K562 (cell line): ENCODE measurements at regions not wholly inside any gene's neighbourhood (a gene's known extent, or its start where the extent isn't known, plus 50 kb on each side); places are given as distances from the start of the nearest gene placed in this dataset.
A peak's percentile ranks its signal among the peaks of the same experiment; 100 is the strongest.

Experiments used
- ARHGAP35 ChIP-seq: fragments of 450-650 bp; IDR thresholded peaks from 2 replicates; pipeline ENCODE4 v1.6.1; 2018; ENCODE audit not compliant: partially characterized antibody
- ARNT ChIP-seq, 2 experiments: fragments of 450-650 bp; IDR thresholded peaks; 2 replicates each; pipeline ENCODE4 v1.6.1; 2016; ENCODE audit warnings: mild to moderate bottlenecking in 1 of 2
- ATF1 ChIP-seq, 2 experiments: fragments of 450-650 bp in 1 of 2; IDR thresholded peaks; 2 replicates each; pipeline ENCODE4 v1.6.1; 2016; ENCODE audit warnings: missing compliant biosample characterization in 1 of 2, missing genetic modification characterization in 1 of 2
- E2F3 ChIP-seq: fragments of 250-450 bp; sonication (Bioruptor Pico); IDR thresholded peaks from 2 replicates; pipeline ENCODE4 v1.4.0; 2020; ENCODE audit warnings: mild to moderate bottlenecking
- ETV5 ChIP-seq: sonication (generic); formaldehyde crosslinking; IDR thresholded peaks from 2 replicates; pipeline ENCODE4 v1.4.0; 2020; ENCODE audit warnings: low read depth, mild to moderate bottlenecking, missing genetic modification reagents
- FOXP1 ChIP-seq: sonication (generic); formaldehyde crosslinking; IDR thresholded peaks from 2 replicates; pipeline ENCODE4 v1.8.0; 2022; ENCODE audit warnings: mild to moderate bottlenecking, missing genetic modification reagents
- FUS ChIP-seq: fragments of 200-400 bp; formaldehyde crosslinking; optimal IDR thresholded peaks from 2 replicates; pipeline ENCODE3; 2017; ENCODE audit warnings: low read depth, low read length
- JUND ChIP-seq, 2 experiments: IDR thresholded peaks; 2 replicates in 1 of 2; 3 replicates in 1 of 2; pipeline ENCODE4 v1.6.1; 2011; ENCODE audit warnings: borderline replicate concordance in 2 of 2, low read depth in 2 of 2, low read length in 2 of 2, improper control_type of control experiment in 1 of 2, missing biosample characterization in 1 of 2, missing genetic modification characterization in 1 of 2, missing genetic modification reagents in 1 of 2
- NR2F6 ChIP-seq: fragments of 450-650 bp; formaldehyde crosslinking; IDR thresholded peaks from 2 replicates; pipeline ENCODE4 v1.4.0; 2020; ENCODE audit warnings: mild to moderate bottlenecking
- PCBP2 ChIP-seq: fragments of 200-400 bp; formaldehyde crosslinking; IDR thresholded peaks from 2 replicates; pipeline ENCODE4 v1.6.1; 2018; ENCODE audit warnings: low read length, low read depth, mild to moderate bottlenecking, moderate library complexity; ENCODE audit not compliant: poor library complexity, severe bottlenecking
- PHF21A ChIP-seq: fragments of 450-650 bp; IDR thresholded peaks from 2 replicates; pipeline ENCODE4 v1.6.1; 2017; ENCODE audit warnings: low read depth, borderline replicate concordance
- TOE1 ChIP-seq, 2 experiments: fragments of 450-650 bp in 1 of 2; sonication (generic) in 1 of 2; formaldehyde crosslinking in 1 of 2; IDR thresholded peaks; 2 replicates each; pipeline versions ENCODE4 v1.7.1 to v1.8.0; 2016 to 2022; ENCODE audit warnings: borderline replicate concordance in 2 of 2, mild to moderate bottlenecking in 2 of 2, antibody characterized with exemption in 1 of 2, inconsistent platforms in 1 of 2, low read depth in 1 of 2, missing genetic modification reagents in 1 of 2, moderate library complexity in 1 of 2
- ZFP1 ChIP-seq: fragments of 450-650 bp; formaldehyde crosslinking; IDR thresholded peaks from 2 replicates; pipeline ENCODE4 v1.4.0; 2020; ENCODE audit warnings: mild to moderate bottlenecking, mixed read lengths
- ZNF347 ChIP-seq: fragments of 450-650 bp; formaldehyde crosslinking; IDR thresholded peaks from 2 replicates; pipeline ENCODE4 v1.4.0; 2020; ENCODE audit warnings: low read depth, mild to moderate bottlenecking, moderate library complexity
- TF ChIP-seq, protein P1 (sequence below): fragments of 450-650 bp; IDR thresholded peaks from 2 replicates; pipeline ENCODE4 v1.6.1; 2014; ENCODE audit warnings: low read depth, mild to moderate bottlenecking, moderate library complexity, borderline replicate concordance
- TF ChIP-seq, protein P2 (sequence below): sonication (generic); formaldehyde crosslinking; IDR thresholded peaks from 2 replicates; pipeline ENCODE4 v1.8.0; 2023; ENCODE audit warnings: mild to moderate bottlenecking, missing genetic modification reagents

DNA sequence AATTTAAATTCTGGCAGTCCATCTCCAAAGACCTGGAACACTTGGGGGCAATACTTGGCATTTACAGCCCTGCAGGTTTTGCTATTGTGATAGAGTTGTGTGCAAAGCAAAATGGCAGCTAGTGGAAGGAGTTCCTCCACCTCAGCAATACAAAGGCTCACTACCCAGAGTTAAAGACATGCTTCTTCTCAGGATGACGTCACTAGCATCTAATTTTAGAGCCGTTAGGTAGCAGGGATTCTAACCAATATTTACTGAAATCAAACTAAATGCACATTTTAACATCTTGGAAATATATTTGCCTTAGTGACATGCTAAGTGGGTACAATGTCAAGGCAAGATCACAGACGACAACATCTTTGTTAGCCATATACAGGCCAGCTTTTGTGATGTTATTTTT, 261.6 kb downstream of the MAN2A1 start (continued):
- TF ChIP-seq ATF1 (CRISPR knock-in tag; IDR thresholded peaks at IDR 0.05) (no peak), ATF1 (tag; IDR thresholded peaks at IDR 0.05) (peak; percentile 55), PHF21A (no peak), ZNF347 (CRISPR knock-in tag) (no peak), JUND (IDR thresholded peaks at IDR 0.05; ENCODE audit: borderline replicate concordance, low read depth, low read length) (no peak), JUND (tag; IDR thresholded peaks at IDR 0.05; ENCODE audit: borderline replicate concordance, low read depth, low read length) (peak; percentile 44; the same call in 1 of the 3 replicates), PCBP2 (no peak), ARNT (IDR thresholded peaks at IDR 0.05) (no peak), ETV5 (CRISPR knock-in tag) (no peak), ARHGAP35 (no peak), FOXP1 (CRISPR knock-in tag) (no peak), E2F3 (no peak), TOE1 (IDR thresholded peaks at IDR 0.05; ENCODE audit: borderline replicate concordance) (no peak), TOE1 (CRISPR knock-in tag; IDR thresholded peaks at IDR 0.05; ENCODE audit: borderline replicate concordance, low read depth) (no peak), ZFP1 (CRISPR knock-in tag) (no peak), FUS (no peak), NR2F6 (no peak)
- TF ChIP-seq, protein P1, sequence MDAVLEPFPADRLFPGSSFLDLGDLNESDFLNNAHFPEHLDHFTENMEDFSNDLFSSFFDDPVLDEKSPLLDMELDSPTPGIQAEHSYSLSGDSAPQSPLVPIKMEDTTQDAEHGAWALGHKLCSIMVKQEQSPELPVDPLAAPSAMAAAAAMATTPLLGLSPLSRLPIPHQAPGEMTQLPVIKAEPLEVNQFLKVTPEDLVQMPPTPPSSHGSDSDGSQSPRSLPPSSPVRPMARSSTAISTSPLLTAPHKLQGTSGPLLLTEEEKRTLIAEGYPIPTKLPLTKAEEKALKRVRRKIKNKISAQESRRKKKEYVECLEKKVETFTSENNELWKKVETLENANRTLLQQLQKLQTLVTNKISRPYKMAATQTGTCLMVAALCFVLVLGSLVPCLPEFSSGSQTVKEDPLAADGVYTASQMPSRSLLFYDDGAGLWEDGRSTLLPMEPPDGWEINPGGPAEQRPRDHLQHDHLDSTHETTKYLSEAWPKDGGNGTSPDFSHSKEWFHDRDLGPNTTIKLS: no peak
- TF ChIP-seq, protein P2, sequence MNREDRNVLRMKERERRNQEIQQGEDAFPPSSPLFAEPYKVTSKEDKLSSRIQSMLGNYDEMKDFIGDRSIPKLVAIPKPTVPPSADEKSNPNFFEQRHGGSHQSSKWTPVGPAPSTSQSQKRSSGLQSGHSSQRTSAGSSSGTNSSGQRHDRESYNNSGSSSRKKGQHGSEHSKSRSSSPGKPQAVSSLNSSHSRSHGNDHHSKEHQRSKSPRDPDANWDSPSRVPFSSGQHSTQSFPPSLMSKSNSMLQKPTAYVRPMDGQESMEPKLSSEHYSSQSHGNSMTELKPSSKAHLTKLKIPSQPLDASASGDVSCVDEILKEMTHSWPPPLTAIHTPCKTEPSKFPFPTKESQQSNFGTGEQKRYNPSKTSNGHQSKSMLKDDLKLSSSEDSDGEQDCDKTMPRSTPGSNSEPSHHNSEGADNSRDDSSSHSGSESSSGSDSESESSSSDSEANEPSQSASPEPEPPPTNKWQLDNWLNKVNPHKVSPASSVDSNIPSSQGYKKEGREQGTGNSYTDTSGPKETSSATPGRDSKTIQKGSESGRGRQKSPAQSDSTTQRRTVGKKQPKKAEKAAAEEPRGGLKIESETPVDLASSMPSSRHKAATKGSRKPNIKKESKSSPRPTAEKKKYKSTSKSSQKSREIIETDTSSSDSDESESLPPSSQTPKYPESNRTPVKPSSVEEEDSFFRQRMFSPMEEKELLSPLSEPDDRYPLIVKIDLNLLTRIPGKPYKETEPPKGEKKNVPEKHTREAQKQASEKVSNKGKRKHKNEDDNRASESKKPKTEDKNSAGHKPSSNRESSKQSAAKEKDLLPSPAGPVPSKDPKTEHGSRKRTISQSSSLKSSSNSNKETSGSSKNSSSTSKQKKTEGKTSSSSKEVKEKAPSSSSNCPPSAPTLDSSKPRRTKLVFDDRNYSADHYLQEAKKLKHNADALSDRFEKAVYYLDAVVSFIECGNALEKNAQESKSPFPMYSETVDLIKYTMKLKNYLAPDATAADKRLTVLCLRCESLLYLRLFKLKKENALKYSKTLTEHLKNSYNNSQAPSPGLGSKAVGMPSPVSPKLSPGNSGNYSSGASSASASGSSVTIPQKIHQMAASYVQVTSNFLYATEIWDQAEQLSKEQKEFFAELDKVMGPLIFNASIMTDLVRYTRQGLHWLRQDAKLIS (CRISPR knock-in tag): no peak
